MCF 10A (cell line): ENCODE measurements at regions not wholly inside any gene's neighbourhood (a gene's known extent, or its start where the extent isn't known, plus 50 kb on each side); places are given as distances from the start of the nearest gene placed in this dataset.

Experiments used
- BruUV-seq: library from RNA; stranded (reverse); fragments of 400-500 nt; replicated peaks from 2 replicates; lab custom pipeline; 2021; lab: Mats Ljungman, UMichigan
- CTCF ChIA-PET: fragments of 300-600 bp; sonication (Branson Sonifier 250); formaldehyde crosslinking; extraction: SDS; loops from one replicate; lab custom pipeline; 2021; ENCODE audit warnings: antibody characterized with exemption, inconsistent platforms; lab: Yijun Ruan, JAX
- POLR2A ChIA-PET: fragments of 300-600, 350-650 bp; sonication (Branson Sonifier 250); formaldehyde crosslinking; extraction: SDS; loops from one replicate; lab custom pipeline; 2020; ENCODE audit warnings: antibody characterized with exemption, inconsistent platforms; lab: Yijun Ruan, JAX
- DNase-seq: peaks from one replicate; pipeline ENCODE4 v3.0.0-alpha.2; 2018; ENCODE audit not compliant: unreplicated experiment
- H3K27ac Mint-ChIP-seq: one replicate; pipeline ENCODE4 v1.8.0; 2022; ENCODE audit warnings: mild to moderate bottlenecking, low read depth, mixed read lengths; ENCODE audit not compliant: unreplicated experiment
- H3K27me3 Mint-ChIP-seq: one replicate; pipeline ENCODE4 v1.8.0; 2022; ENCODE audit warnings: mixed read lengths; ENCODE audit not compliant: insufficient read depth, unreplicated experiment
- H3K36me3 Mint-ChIP-seq: one replicate; pipeline ENCODE4 v1.8.0; 2022; ENCODE audit warnings: mild to moderate bottlenecking, moderate library complexity, mixed read lengths; ENCODE audit not compliant: insufficient read depth, unreplicated experiment
- H3K4me1 Mint-ChIP-seq: one replicate; pipeline ENCODE4 v1.8.0; 2022; ENCODE audit warnings: mixed read lengths; ENCODE audit not compliant: insufficient read depth, unreplicated experiment
- H3K4me3 Mint-ChIP-seq: one replicate; pipeline ENCODE4 v1.8.0; 2022; ENCODE audit warnings: mild to moderate bottlenecking, moderate library complexity, mixed read lengths; ENCODE audit not compliant: unreplicated experiment
- H3K9me3 Mint-ChIP-seq: one replicate; pipeline ENCODE4 v1.8.0; 2022; ENCODE audit warnings: mixed read lengths; ENCODE audit not compliant: unreplicated experiment
- intact Hi-C: fragments of 100-400 bp; cut with micrococcal nuclease; formaldehyde crosslinking; loops from 2 replicates; pipeline ENCODE4 v1.14.1; 2022
- TF ChIP-seq, protein P1 (sequence below): fragments of 200-600 bp; IDR thresholded peaks from one replicate; pipeline ENCODE4 v1.8.0; 2022; ENCODE audit warnings: antibody characterized with exemption, mild to moderate bottlenecking; ENCODE audit not compliant: unreplicated experiment

DNA sequence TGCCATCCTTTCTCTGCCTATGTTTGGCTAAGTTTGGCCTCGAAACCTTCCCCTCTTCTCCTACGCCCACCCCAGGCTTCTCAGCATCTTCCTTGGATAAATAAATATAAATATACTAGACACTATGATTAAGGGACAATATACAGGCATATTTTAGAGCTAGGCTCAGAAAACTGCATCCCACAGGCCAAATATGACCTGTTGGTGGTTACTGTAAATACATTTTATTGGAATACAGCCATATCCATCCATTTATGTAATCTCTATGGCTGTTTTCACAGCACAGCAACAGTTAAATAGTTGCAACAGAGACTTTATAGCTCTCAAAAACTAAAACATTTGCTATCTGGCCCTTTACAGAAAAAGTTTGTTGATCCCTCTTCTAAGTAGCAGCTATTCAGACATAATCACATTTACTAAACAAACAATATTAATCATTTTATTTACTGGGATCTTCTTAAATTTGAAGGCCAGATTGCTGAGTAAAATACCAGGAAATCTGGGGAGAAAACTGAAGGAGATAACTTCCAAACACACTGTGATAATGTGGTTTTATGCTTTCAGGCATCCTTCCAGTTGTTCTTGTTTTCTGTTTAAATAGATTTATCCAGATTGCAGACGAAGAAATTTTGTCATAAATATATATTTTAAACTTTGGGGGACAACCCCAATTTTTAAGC, 269.7 kb upstream of the THRB start:
- TF ChIP-seq, protein P1, sequence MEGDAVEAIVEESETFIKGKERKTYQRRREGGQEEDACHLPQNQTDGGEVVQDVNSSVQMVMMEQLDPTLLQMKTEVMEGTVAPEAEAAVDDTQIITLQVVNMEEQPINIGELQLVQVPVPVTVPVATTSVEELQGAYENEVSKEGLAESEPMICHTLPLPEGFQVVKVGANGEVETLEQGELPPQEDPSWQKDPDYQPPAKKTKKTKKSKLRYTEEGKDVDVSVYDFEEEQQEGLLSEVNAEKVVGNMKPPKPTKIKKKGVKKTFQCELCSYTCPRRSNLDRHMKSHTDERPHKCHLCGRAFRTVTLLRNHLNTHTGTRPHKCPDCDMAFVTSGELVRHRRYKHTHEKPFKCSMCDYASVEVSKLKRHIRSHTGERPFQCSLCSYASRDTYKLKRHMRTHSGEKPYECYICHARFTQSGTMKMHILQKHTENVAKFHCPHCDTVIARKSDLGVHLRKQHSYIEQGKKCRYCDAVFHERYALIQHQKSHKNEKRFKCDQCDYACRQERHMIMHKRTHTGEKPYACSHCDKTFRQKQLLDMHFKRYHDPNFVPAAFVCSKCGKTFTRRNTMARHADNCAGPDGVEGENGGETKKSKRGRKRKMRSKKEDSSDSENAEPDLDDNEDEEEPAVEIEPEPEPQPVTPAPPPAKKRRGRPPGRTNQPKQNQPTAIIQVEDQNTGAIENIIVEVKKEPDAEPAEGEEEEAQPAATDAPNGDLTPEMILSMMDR = no peak
- H3K4me3 Mint-ChIP-seq = no peak overlapping the region
- ChIA-PET POLR2A (interaction anchor here (0.6 to 1.8 kb wide), 3 partner anchors 31 to 273 kb away, joined by 4 to 7 read pairs (median 4); no protein-coding TSS in a partner anchor), CTCF (interaction anchor here (0.6 to 3.3 kb wide), 4 partner anchors 8 to 830 kb away, joined by 3 to 8 read pairs (median 4); no protein-coding TSS in a partner anchor)
- no TSS peak for BruUV-seq
- no peaks in the 10 kb centered on the region for H3K36me3 Mint-ChIP-seq
- no peak overlapping the region for H3K27ac Mint-ChIP-seq
- no peaks in the 10 kb centered on the region for H3K9me3 Mint-ChIP-seq
- peaks cover 8% of the 10 kb centered on the region for H3K27me3 Mint-ChIP-seq
- intact Hi-C loops = no loop called here
- H3K4me1 Mint-ChIP-seq = peaks cover 5% of the 10 kb centered on the region
- peak; percentile 8 for DNase-seq

DNA sequence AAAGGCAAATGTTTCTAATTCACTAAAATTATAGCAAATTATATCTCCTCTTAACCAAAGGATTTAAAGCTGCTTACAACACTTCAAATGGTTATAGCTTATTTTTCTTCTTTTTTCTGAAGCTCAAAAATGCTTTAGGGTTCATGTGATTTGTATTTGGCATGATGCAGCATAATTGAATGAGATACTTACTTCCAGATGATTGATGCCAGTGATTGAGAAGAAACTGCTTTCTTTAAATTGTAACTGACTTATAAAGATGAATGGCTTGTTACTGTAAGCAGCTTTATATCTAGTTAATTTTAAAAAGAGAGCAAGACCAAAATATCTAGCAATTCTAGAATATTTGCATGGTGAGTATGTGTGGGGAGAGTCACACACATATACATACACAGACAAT, 270.7 kb upstream of the THRB start:
- ChIA-PET CTCF (interaction anchor here (1.7 kb wide), 1 partner anchor 829 kb away, joined by 6 read pairs; no protein-coding TSS in a partner anchor), POLR2A (no interaction called here)
- TF ChIP-seq, protein P1 = no peak
- Mint-ChIP-seq H3K27me3 (peaks cover 8% of the 10 kb centered on the region), H3K4me3 (no peak overlapping the region), H3K27ac (no peak overlapping the region), H3K9me3 (no peaks in the 10 kb centered on the region), H3K4me1 (peaks cover 5% of the 10 kb centered on the region), H3K36me3 (no peaks in the 10 kb centered on the region)
- DNase-seq = no peak
- no TSS peak for BruUV-seq
- intact Hi-C loops = no loop called here

DNA sequence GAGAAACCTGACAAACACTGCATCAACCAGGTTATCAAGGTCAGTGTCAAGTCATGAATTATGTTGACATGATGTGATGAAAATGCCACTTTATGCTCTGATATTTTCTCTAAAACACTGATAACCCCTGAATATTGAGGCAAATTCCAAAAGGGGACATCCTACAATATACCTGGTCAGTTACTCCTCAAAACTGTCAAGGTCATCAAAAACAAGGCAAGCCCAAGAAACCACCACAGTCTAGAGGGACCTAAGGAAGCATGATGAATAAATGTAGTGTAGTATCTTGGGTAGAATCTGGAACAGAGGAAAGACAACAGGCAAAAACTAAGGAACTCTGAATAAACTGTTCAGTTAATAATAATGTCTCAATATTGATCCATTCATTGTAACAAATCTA, 275.3 kb upstream of the THRB start:
- Mint-ChIP-seq H3K27ac (no peak overlapping the region), H3K27me3 (peaks cover 20% of the 10 kb centered on the region), H3K9me3 (no peaks in the 10 kb centered on the region), H3K36me3 (no peaks in the 10 kb centered on the region), H3K4me3 (no peak overlapping the region), H3K4me1 (peaks cover 6% of the 10 kb centered on the region)
- TF ChIP-seq, protein P1 = no peak
- ChIA-PET POLR2A (no interaction called here), CTCF (interaction anchor here (0.5 kb wide), 1 partner anchor 138 kb away, joined by 5 read pairs; no protein-coding TSS in a partner anchor)
- no TSS peak for BruUV-seq
- no peak for DNase-seq
- intact Hi-C loops = loop anchor here (5.0 kb wide), 1 partner anchor 192 kb away; no protein-coding TSS in a partner anchor

DNA sequence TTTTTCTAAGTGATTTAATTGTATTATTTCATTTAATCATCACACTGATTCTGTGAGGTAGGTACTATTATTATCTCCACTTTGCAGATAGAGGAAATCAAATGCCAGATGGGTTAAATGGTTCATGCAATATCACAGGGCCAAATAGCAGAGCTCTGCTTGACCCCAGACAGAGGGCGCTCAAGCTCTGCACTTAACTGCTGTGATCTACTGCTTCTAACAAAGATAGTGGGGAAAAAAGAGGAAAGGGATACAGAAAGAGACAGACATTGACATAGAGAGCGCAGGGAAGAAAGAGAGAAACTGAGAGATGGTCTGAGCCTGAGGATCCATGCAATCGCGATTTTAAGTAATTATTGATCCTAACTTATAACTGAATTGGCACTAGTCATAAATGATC, 279.1 kb upstream of the THRB start:
- H3K27ac Mint-ChIP-seq = no peak overlapping the region
- intact Hi-C loops = loop anchor here (1.0 to 5.0 kb wide), 3 partner anchors 189 to 821 kb away; no protein-coding TSS in a partner anchor
- no peak overlapping the region for H3K4me3 Mint-ChIP-seq
- TF ChIP-seq, protein P1 = peak; percentile 77
- H3K36me3 Mint-ChIP-seq = no peaks in the 10 kb centered on the region
- peaks cover 17% of the 10 kb centered on the region for H3K27me3 Mint-ChIP-seq
- no TSS peak for BruUV-seq
- ChIA-PET POLR2A (interaction anchor here (0.9 to 1.5 kb wide), 2 partner anchors 812 to 820 kb away, joined by 3 to 7 read pairs; no protein-coding TSS in a partner anchor), CTCF (interaction anchor here (0.5 to 5.1 kb wide), 15 partner anchors 26 to 1412 kb away, joined by 3 to 58 read pairs (median 4); no protein-coding TSS in a partner anchor)
- peaks cover 6% of the 10 kb centered on the region for H3K4me1 Mint-ChIP-seq
- no peaks in the 10 kb centered on the region for H3K9me3 Mint-ChIP-seq
- peak; percentile 72 for DNase-seq
